HEK293 (cell line): ENCODE measurements at regions not wholly inside any gene's neighbourhood (a gene's known extent, or its start where the extent isn't known, plus 50 kb on each side); places are given as distances from the start of the nearest gene placed in this dataset.

Experiments used
- GLI4 ChIP-seq: fragments of 450-650 bp; formaldehyde crosslinking; IDR thresholded peaks from 2 replicates; pipeline ENCODE4 v1.5.1; 2016; ENCODE audit warnings: missing biosample characterization, missing genetic modification characterization
- YY1 ChIP-seq: fragments of 450-650 bp; formaldehyde crosslinking; IDR thresholded peaks from 2 replicates; pipeline ENCODE4 v1.5.1; 2018; ENCODE audit warnings: missing biosample characterization, missing genetic modification characterization
- ZNF140 ChIP-seq: fragments of 450-650 bp; formaldehyde crosslinking; IDR thresholded peaks from 2 replicates; pipeline ENCODE4 v1.5.1; 2016; ENCODE audit warnings: missing biosample characterization, missing genetic modification characterization
- ZNF501 ChIP-seq: fragments of 450-650 bp; formaldehyde crosslinking; IDR thresholded peaks from 2 replicates; pipeline ENCODE4 v1.5.1; 2016; ENCODE audit warnings: missing biosample characterization, missing genetic modification characterization
- TF ChIP-seq, protein P1 (sequence below): fragments of 450-650 bp; formaldehyde crosslinking; IDR thresholded peaks from 2 replicates; pipeline ENCODE4 v1.5.1; 2016; ENCODE audit warnings: missing biosample characterization, missing genetic modification characterization
- TF ChIP-seq, protein P2 (sequence below): fragments of 450-650 bp; formaldehyde crosslinking; conservative IDR thresholded peaks from 2 replicates; pipeline ENCODE4 v1.5.1; 2016; ENCODE audit warnings: low read depth, missing biosample characterization, missing genetic modification characterization

DNA sequence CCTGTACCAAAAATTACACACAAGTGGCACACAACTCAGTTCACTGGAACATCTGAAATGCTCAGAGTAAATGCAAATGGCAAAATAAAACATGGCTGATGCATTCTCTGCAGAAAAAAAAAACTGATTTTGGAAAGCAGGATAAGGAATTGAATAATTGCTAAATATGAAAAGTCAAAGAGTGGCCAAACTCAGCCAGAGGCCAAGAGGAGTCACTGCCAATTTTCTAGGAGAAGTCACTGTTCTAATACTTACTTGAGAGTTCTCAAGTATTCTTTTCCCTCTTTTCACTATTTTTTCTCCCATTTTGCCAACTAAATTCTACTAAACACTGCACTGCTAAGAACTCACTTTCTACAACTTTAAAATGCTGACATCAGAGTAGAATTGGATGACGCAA lies 1018.6 kb downstream of the TUSC7 start:
- TF ChIP-seq, protein P1, sequence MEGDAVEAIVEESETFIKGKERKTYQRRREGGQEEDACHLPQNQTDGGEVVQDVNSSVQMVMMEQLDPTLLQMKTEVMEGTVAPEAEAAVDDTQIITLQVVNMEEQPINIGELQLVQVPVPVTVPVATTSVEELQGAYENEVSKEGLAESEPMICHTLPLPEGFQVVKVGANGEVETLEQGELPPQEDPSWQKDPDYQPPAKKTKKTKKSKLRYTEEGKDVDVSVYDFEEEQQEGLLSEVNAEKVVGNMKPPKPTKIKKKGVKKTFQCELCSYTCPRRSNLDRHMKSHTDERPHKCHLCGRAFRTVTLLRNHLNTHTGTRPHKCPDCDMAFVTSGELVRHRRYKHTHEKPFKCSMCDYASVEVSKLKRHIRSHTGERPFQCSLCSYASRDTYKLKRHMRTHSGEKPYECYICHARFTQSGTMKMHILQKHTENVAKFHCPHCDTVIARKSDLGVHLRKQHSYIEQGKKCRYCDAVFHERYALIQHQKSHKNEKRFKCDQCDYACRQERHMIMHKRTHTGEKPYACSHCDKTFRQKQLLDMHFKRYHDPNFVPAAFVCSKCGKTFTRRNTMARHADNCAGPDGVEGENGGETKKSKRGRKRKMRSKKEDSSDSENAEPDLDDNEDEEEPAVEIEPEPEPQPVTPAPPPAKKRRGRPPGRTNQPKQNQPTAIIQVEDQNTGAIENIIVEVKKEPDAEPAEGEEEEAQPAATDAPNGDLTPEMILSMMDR (tag by site-specific recombination) = no peak
- no peak for TF ChIP-seq ZNF501 (tag by site-specific recombination)
- TF ChIP-seq, protein P2, sequence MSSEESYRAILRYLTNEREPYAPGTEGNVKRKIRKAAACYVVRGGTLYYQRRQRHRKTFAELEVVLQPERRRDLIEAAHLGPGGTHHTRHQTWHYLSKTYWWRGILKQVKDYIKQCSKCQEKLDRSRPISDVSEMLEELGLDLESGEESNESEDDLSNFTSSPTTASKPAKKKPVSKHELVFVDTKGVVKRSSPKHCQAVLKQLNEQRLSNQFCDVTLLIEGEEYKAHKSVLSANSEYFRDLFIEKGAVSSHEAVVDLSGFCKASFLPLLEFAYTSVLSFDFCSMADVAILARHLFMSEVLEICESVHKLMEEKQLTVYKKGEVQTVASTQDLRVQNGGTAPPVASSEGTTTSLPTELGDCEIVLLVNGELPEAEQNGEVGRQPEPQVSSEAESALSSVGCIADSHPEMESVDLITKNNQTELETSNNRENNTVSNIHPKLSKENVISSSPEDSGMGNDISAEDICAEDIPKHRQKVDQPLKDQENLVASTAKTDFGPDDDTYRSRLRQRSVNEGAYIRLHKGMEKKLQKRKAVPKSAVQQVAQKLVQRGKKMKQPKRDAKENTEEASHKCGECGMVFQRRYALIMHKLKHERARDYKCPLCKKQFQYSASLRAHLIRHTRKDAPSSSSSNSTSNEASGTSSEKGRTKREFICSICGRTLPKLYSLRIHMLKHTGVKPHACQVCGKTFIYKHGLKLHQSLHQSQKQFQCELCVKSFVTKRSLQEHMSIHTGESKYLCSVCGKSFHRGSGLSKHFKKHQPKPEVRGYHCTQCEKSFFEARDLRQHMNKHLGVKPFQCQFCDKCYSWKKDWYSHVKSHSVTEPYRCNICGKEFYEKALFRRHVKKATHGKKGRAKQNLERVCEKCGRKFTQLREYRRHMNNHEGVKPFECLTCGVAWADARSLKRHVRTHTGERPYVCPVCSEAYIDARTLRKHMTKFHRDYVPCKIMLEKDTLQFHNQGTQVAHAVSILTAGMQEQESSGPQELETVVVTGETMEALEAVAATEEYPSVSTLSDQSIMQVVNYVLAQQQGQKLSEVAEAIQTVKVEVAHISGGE = no peak
- no peak for TF ChIP-seq YY1 (tag by site-specific recombination)
- no peak for TF ChIP-seq GLI4
- no peak for TF ChIP-seq ZNF140 (tag by site-specific recombination)
